ENCODE measurements at regions not wholly inside any gene's neighbourhood (a gene's known extent, or its start where the extent isn't known, plus 50 kb on each side); places are given as distances from the start of the nearest gene placed in this dataset.

DNA sequence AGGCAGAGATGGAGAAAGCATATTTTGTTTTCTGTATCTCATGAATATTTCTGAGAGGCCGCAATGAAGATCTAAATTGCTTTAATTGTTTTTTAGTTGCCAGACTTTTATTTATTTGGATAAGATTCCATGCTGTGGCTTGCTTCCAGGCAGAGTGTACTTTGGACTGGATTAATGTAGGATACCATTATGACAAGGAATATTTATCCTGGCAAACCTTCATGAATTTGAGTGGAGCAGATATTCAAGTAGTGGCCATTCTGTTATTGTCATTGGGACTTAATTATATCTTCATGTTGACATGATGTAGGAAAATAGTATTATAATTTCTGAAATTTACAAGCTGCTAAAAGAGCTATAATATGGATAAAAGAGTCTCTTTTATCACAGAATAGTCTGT, 182.9 kb downstream of the C4orf33 start:
- no peak for TF ChIP-seq EZH2phosphoT487 (IDR thresholded peaks at IDR 0.05; ENCODE audit: low read depth, severe bottlenecking, unreplicated experiment)
- TF ChIP-seq, protein P1, sequence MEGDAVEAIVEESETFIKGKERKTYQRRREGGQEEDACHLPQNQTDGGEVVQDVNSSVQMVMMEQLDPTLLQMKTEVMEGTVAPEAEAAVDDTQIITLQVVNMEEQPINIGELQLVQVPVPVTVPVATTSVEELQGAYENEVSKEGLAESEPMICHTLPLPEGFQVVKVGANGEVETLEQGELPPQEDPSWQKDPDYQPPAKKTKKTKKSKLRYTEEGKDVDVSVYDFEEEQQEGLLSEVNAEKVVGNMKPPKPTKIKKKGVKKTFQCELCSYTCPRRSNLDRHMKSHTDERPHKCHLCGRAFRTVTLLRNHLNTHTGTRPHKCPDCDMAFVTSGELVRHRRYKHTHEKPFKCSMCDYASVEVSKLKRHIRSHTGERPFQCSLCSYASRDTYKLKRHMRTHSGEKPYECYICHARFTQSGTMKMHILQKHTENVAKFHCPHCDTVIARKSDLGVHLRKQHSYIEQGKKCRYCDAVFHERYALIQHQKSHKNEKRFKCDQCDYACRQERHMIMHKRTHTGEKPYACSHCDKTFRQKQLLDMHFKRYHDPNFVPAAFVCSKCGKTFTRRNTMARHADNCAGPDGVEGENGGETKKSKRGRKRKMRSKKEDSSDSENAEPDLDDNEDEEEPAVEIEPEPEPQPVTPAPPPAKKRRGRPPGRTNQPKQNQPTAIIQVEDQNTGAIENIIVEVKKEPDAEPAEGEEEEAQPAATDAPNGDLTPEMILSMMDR (IDR thresholded peaks at IDR 0.05; ENCODE audit: poor library complexity) = no peak

All from hepatocyte (in vitro differentiated cells).